GM23338 (cell line): ENCODE measurements at regions not wholly inside any gene's neighbourhood (a gene's known extent, or its start where the extent isn't known, plus 50 kb on each side); places are given as distances from the start of the nearest gene placed in this dataset.

Experiments
- ATAC-seq: fragments of 200-7000 bp; cut with Tn5 transposase; 3 replicates; pipeline ENCODE4 v1.9.1; 2020
- DNase-seq: peaks from one replicate; pipeline ENCODE4 v3.0.0-alpha.2; 2015; ENCODE audit warnings: low spot score
- H2AFZ ChIP-seq: fragments of 200-600 bp; sonication (generic); 2 replicates; pipeline ENCODE4 v1.8.0; 2016; ENCODE audit warnings: antibody characterized with exemption, mild to moderate bottlenecking, moderate library complexity
- H3F3A ChIP-seq: fragments of 200-600 bp; sonication (generic); replicated peaks from 2 replicates; pipeline ENCODE4 v1.8.0; 2017; ENCODE audit warnings: antibody characterized with exemption, mixed run types, low read depth
- H3K27ac ChIP-seq: fragments of 200-600 bp; sonication (generic); 2 replicates; pipeline ENCODE4 v1.6.1; 2016; ENCODE audit warnings: low read depth
- H3K27me3 ChIP-seq: fragments of 200-600 bp; sonication (generic); 2 replicates; pipeline ENCODE4 v1.8.0; 2016; ENCODE audit warnings: mild to moderate bottlenecking, mixed run types, moderate library complexity; ENCODE audit not compliant: insufficient read depth
- H3K36me3 ChIP-seq: fragments of 200-600 bp; sonication (generic); 2 replicates; pipeline ENCODE4 v1.8.0; 2016; ENCODE audit warnings: mild to moderate bottlenecking; ENCODE audit not compliant: insufficient read depth
- H3K4me1 ChIP-seq: fragments of 200-600 bp; sonication (generic); 2 replicates; pipeline ENCODE4 v1.8.0; 2016; ENCODE audit warnings: mild to moderate bottlenecking, moderate library complexity; ENCODE audit not compliant: insufficient read depth
- H3K4me2 ChIP-seq: fragments of 200-600 bp; sonication (generic); 2 replicates; pipeline ENCODE4 v1.7.1; 2017; ENCODE audit warnings: mixed run types
- H3K4me3 ChIP-seq: fragments of 200-600 bp; sonication (generic); 2 replicates; pipeline ENCODE4 v1.6.1; 2016; ENCODE audit warnings: mixed run types
- H3K79me2 ChIP-seq: fragments of 200-600 bp; sonication (generic); replicated peaks from 2 replicates; pipeline ENCODE4 v1.8.0; 2017; ENCODE audit warnings: mild to moderate bottlenecking; ENCODE audit not compliant: insufficient read depth
- H3K9me2 ChIP-seq: fragments of 200-600 bp; sonication (generic); 2 replicates; pipeline ENCODE4 v1.8.0; 2017; ENCODE audit not compliant: insufficient read depth
- H4K20me1 ChIP-seq: fragments of 200-600 bp; sonication (generic); replicated peaks from 2 replicates; pipeline ENCODE4 v1.8.0; 2017; ENCODE audit warnings: mild to moderate bottlenecking; ENCODE audit not compliant: insufficient read depth
- H3K27ac Mint-ChIP-seq: 2 replicates; pipeline ENCODE4 v1.8.0; 2020; ENCODE audit warnings: inconsistent platforms, mild to moderate bottlenecking, moderate library complexity, mixed read lengths
- H3K27me3 Mint-ChIP-seq: 3 replicates; pipeline ENCODE4 v1.8.0; 2022; ENCODE audit warnings: low read depth, mild to moderate bottlenecking, moderate library complexity, mixed read lengths, inconsistent platforms; ENCODE audit not compliant: insufficient read depth, poor library complexity
- H3K36me3 Mint-ChIP-seq: 3 replicates; pipeline ENCODE4 v1.8.0; 2021; ENCODE audit warnings: low read depth, mild to moderate bottlenecking, inconsistent platforms, moderate library complexity, mixed read lengths
- H3K4me1 Mint-ChIP-seq: 3 replicates; pipeline ENCODE4 v1.8.0; 2020; ENCODE audit warnings: mild to moderate bottlenecking, inconsistent platforms, mixed read lengths
- H3K4me3 Mint-ChIP-seq: 3 replicates; pipeline ENCODE4 v1.8.0; 2021; ENCODE audit warnings: moderate library complexity, mild to moderate bottlenecking, inconsistent platforms, mixed read lengths
- H3K9me3 Mint-ChIP-seq: 3 replicates; pipeline ENCODE4 v1.8.0; 2020; ENCODE audit warnings: moderate library complexity, mild to moderate bottlenecking, inconsistent platforms, mixed read lengths
- EZH2phosphoT487 ChIP-seq: fragments of 200-600 bp; sonication (generic); IDR thresholded peaks from one replicate; pipeline ENCODE4 v1.8.1; 2018; ENCODE audit warnings: antibody characterized with exemption; ENCODE audit not compliant: unreplicated experiment
- JUNB ChIP-seq: IDR thresholded peaks from one replicate; pipeline ENCODE4 v1.6.1; 2016; ENCODE audit warnings: antibody characterized with exemption; ENCODE audit not compliant: unreplicated experiment
- NANOG ChIP-seq: IDR thresholded peaks from 2 replicates; pipeline ENCODE4 v1.6.1; 2016; ENCODE audit warnings: antibody characterized with exemption, borderline replicate concordance
- ZNF114 ChIP-seq: fragments of 250-450 bp; sonication (Bioruptor Pico); IDR thresholded peaks from 2 replicates; pipeline ENCODE4 v1.5.0; 2020; ENCODE audit warnings: mild to moderate bottlenecking, moderate library complexity
- TF ChIP-seq, protein P1 (sequence below): fragments of 250-450 bp; sonication (Bioruptor Pico); IDR thresholded peaks from 2 replicates; pipeline ENCODE4 v1.5.0; 2020; ENCODE audit warnings: mild to moderate bottlenecking, moderate library complexity
- TF ChIP-seq, protein P2 (sequence below), 2 experiments: fragments of 200-600 bp in 1 of 2; sonication (generic) in 1 of 2; conservative IDR thresholded peaks; 2 replicates each; pipeline versions ENCODE4 v1.5.1 to v1.6.1; 2016 to 2017; ENCODE audit warnings: antibody characterized with exemption in 2 of 2, low read depth in 2 of 2, mild to moderate bottlenecking in 2 of 2, moderate library complexity in 1 of 2

DNA sequence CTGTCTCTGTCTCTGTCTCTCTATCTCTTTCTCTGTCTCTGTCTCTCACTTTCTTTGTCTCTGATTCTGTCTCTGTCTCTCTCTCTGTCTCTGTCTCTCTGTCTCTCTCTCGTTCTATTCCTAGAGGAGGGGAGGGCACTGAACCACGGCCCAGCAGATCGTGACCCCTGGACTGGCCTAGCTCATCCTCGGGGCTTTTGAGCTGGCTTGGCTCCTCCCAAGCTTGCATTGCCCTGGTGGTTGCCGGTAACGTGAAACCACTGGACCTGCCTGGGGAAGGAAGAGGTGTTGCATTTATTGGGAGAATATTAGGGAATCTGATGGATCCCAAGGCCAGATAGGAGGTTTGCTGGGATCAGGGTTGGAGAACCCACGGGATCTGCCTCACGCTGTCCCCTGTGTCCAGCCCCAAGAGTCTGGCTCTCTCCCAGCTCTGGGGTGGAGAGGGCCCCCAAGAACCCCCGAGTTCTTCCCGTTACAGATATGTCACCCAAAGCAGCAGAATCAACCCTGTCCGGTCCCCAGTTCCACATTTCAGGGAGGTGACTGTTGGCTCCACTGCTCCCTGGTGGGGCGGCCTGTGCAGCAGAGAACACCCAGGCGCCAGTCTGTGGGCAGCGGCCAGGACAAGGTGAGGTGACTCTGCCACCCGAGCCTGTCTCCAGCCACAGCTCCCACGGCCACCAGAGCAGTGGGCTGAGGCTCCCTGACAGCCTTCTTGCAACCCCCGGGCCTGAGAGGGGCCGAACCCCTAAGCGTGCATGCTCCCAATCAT, 228.3 kb downstream of the TTLL2 start (continued):
- TF ChIP-seq, protein P1, sequence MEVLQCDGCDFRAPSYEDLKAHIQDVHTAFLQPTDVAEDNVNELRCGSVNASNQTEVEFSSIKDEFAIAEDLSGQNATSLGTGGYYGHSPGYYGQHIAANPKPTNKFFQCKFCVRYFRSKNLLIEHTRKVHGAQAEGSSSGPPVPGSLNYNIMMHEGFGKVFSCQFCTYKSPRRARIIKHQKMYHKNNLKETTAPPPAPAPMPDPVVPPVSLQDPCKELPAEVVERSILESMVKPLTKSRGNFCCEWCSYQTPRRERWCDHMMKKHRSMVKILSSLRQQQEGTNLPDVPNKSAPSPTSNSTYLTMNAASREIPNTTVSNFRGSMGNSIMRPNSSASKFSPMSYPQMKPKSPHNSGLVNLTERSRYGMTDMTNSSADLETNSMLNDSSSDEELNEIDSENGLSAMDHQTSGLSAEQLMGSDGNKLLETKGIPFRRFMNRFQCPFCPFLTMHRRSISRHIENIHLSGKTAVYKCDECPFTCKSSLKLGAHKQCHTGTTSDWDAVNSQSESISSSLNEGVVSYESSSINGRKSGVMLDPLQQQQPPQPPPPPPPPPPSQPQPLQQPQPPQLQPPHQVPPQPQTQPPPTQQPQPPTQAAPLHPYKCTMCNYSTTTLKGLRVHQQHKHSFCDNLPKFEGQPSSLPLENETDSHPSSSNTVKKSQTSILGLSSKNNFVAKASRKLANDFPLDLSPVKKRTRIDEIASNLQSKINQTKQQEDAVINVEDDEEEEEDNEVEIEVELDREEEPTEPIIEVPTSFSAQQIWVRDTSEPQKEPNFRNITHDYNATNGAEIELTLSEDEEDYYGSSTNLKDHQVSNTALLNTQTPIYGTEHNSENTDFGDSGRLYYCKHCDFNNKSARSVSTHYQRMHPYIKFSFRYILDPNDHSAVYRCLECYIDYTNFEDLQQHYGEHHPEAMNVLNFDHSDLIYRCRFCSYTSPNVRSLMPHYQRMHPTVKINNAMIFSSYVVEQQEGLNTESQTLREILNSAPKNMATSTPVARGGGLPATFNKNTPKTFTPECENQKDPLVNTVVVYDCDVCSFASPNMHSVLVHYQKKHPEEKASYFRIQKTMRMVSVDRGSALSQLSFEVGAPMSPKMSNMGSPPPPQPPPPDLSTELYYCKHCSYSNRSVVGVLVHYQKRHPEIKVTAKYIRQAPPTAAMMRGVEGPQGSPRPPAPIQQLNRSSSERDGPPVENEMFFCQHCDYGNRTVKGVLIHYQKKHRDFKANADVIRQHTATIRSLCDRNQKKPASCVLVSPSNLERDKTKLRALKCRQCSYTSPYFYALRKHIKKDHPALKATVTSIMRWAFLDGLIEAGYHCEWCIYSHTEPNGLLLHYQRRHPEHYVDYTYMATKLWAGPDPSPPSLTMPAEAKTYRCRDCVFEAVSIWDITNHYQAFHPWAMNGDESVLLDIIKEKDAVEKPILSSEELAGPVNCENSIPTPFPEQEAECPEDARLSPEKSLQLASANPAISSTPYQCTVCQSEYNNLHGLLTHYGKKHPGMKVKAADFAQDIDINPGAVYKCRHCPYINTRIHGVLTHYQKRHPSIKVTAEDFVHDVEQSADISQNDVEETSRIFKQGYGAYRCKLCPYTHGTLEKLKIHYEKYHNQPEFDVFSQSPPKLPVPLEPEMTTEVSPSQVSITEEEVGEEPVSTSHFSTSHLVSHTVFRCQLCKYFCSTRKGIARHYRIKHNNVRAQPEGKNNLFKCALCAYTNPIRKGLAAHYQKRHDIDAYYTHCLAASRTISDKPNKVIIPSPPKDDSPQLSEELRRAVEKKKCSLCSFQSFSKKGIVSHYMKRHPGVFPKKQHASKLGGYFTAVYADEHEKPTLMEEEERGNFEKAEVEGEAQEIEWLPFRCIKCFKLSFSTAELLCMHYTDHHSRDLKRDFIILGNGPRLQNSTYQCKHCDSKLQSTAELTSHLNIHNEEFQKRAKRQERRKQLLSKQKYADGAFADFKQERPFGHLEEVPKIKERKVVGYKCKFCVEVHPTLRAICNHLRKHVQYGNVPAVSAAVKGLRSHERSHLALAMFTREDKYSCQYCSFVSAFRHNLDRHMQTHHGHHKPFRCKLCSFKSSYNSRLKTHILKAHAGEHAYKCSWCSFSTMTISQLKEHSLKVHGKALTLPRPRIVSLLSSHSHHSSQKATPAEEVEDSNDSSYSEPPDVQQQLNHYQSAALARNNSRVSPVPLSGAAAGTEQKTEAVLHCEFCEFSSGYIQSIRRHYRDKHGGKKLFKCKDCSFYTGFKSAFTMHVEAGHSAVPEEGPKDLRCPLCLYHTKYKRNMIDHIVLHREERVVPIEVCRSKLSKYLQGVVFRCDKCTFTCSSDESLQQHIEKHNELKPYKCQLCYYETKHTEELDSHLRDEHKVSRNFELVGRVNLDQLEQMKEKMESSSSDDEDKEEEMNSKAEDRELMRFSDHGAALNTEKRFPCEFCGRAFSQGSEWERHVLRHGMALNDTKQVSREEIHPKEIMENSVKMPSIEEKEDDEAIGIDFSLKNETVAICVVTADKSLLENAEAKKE: no peak
- TF ChIP-seq, protein P2, sequence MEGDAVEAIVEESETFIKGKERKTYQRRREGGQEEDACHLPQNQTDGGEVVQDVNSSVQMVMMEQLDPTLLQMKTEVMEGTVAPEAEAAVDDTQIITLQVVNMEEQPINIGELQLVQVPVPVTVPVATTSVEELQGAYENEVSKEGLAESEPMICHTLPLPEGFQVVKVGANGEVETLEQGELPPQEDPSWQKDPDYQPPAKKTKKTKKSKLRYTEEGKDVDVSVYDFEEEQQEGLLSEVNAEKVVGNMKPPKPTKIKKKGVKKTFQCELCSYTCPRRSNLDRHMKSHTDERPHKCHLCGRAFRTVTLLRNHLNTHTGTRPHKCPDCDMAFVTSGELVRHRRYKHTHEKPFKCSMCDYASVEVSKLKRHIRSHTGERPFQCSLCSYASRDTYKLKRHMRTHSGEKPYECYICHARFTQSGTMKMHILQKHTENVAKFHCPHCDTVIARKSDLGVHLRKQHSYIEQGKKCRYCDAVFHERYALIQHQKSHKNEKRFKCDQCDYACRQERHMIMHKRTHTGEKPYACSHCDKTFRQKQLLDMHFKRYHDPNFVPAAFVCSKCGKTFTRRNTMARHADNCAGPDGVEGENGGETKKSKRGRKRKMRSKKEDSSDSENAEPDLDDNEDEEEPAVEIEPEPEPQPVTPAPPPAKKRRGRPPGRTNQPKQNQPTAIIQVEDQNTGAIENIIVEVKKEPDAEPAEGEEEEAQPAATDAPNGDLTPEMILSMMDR (conservative IDR thresholded peaks at IDR 0.05; ENCODE audit: low read depth in 2 of 2): no peak
- TF ChIP-seq JUNB: no peak
- no peak for TF ChIP-seq NANOG
- TF ChIP-seq EZH2phosphoT487: no peak

DNA sequence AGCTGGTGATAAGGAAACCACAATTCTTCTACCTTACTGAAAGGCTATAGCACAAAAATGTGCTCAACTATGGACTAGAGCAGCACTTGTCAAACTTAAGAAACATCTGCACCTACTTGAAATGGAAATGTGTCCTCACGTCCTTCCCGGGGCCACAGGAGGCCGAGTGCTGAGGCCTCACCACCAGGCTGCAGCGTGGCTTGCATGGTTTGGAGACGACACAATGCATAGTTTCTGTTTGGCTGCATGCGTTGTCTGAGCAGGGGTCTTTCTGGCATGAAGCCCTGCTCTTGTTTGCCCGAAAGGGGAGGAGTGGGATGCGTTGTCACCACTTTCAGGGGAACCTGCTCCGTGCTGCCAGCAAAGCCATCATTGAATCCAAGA, 228.8 kb downstream of the TTLL2 start:
- H3K9me3 Mint-ChIP-seq: peaks cover 12% of the 10 kb centered on the region
- TF ChIP-seq, protein P1: no peak
- no peak for TF ChIP-seq EZH2phosphoT487
- TF ChIP-seq ZNF114 (CRISPR knock-in tag): no peak

More for the DNA sequence above, 228.8 kb downstream of the TTLL2 start:
- Mint-ChIP-seq H3K4me3 (no peak overlapping the region), H3K27ac (no peak overlapping the region), H3K4me1 (peaks cover 4% of the 10 kb centered on the region), H3K36me3 (peaks cover 7% of the 10 kb centered on the region; the same call in 2 of the 3 replicates), H3K27me3 (peaks cover 5% of the 10 kb centered on the region)
- no peaks in the 10 kb centered on the region for H3F3A ChIP-seq
- no peak overlapping the region for H3K4me3 ChIP-seq
- no peak overlapping the region for H2AFZ ChIP-seq
- ATAC-seq: no peak
- H3K4me2 ChIP-seq: no peak overlapping the region
- no peaks in the 10 kb centered on the region; the same call in 1 of the 2 replicates for H4K20me1 ChIP-seq
- H3K9me2 ChIP-seq: no peaks in the 10 kb centered on the region
- no peaks in the 10 kb centered on the region for H3K27me3 ChIP-seq
- no peaks in the 10 kb centered on the region for H3K79me2 ChIP-seq
- no peak overlapping the region for H3K27ac ChIP-seq
- DNase-seq: no peak
- no peaks in the 10 kb centered on the region for H3K36me3 ChIP-seq
- no peaks in the 10 kb centered on the region for H3K4me1 ChIP-seq
